ENCODE measurements at regions not wholly inside any gene's neighbourhood (a gene's known extent, or its start where the extent isn't known, plus 50 kb on each side); places are given as distances from the start of the nearest gene placed in this dataset.

GRCh38 chr4:111985426-111985825, 159.8 kb upstream of the FAM241A start:
- TF ChIP-seq CEBPB (IDR thresholded peaks at IDR 0.05) (no peak), POLR2AphosphoS2 (conservative IDR thresholded peaks at IDR 0.05; ENCODE audit: low read length) (no peak), MYC (IDR thresholded peaks at IDR 0.05; ENCODE audit: borderline replicate concordance, low read length) (no peak), RCOR1 (IDR thresholded peaks at IDR 0.05; ENCODE audit: low read depth, low read length) (no peak), CTCF (IDR thresholded peaks at IDR 0.05) (no peak), EP300 (IDR thresholded peaks at IDR 0.05) (no peak), RAD21 (conservative IDR thresholded peaks at IDR 0.05 in 1 of 2, IDR thresholded peaks at IDR 0.05 in 1 of 2) (no peak), NR3C1 (IDR thresholded peaks at IDR 0.05) (no peak), RFX5 (IDR thresholded peaks at IDR 0.05) (no peak), ZNF302 (CRISPR knock-in tag; IDR thresholded peaks at IDR 0.05) (no peak)
